ENCODE measurements at regions not wholly inside any gene's neighbourhood (a gene's known extent, or its start where the extent isn't known, plus 50 kb on each side); places are given as distances from the start of the nearest gene placed in this dataset. TPM values are rescaled to one million over a fixed set of nuclear protein-coding genes. Genes with fewer than 3 reads are reported as not detected.

Small RNA genes in the stretch of these regions (small RNA-seq; reads per million reads assigned to genes)
- gene MIR1265: not detected
- gene MIR4293: not detected

All from fibroblast of the aortic adventitia (primary cell).